Brain microvascular endothelial cell (primary cell): ENCODE measurements at regions not wholly inside any gene's neighbourhood (a gene's known extent, or its start where the extent isn't known, plus 50 kb on each side); places are given as distances from the start of the nearest gene placed in this dataset.

Experiments used
- DNase-seq: peaks from one replicate; pipeline ENCODE4 v3.0.0-alpha.2; 2020
- H3K27ac ChIP-seq: fragments of 250-450 bp; sonication (Bioruptor Pico); 2 replicates; pipeline ENCODE4 v1.5.1; 2020; ENCODE audit warnings: mild to moderate bottlenecking, moderate library complexity
- H3K27me3 ChIP-seq: fragments of 250-450 bp; sonication (Bioruptor Pico); replicated peaks from 2 replicates; pipeline ENCODE4 v1.5.1; 2020; ENCODE audit warnings: mild to moderate bottlenecking
- H3K36me3 ChIP-seq: fragments of 250-450 bp; sonication (Bioruptor Pico); replicated peaks from 2 replicates; pipeline ENCODE4 v1.5.1; 2020; ENCODE audit warnings: mild to moderate bottlenecking
- H3K4me3 ChIP-seq: 2 replicates; pipeline ENCODE4 v1.5.1; 2011; ENCODE audit warnings: low read depth, mild to moderate bottlenecking, control low read depth, low read length, moderate library complexity
- in situ Hi-C: cut with HindIII; loops from 2 replicates; pipeline ENCODE4 v1.10.0; 2017; ENCODE audit warnings: low sequenced_read_pairs, low pct_ligation_motif_present
- TF ChIP-seq, protein P1 (sequence below): IDR thresholded peaks from 2 replicates; pipeline ENCODE4 v1.5.1; 2011; ENCODE audit warnings: low read depth, mild to moderate bottlenecking, moderate library complexity, low read length, control low read depth, inconsistent platforms; ENCODE audit errors: missing control alignments

DNA sequence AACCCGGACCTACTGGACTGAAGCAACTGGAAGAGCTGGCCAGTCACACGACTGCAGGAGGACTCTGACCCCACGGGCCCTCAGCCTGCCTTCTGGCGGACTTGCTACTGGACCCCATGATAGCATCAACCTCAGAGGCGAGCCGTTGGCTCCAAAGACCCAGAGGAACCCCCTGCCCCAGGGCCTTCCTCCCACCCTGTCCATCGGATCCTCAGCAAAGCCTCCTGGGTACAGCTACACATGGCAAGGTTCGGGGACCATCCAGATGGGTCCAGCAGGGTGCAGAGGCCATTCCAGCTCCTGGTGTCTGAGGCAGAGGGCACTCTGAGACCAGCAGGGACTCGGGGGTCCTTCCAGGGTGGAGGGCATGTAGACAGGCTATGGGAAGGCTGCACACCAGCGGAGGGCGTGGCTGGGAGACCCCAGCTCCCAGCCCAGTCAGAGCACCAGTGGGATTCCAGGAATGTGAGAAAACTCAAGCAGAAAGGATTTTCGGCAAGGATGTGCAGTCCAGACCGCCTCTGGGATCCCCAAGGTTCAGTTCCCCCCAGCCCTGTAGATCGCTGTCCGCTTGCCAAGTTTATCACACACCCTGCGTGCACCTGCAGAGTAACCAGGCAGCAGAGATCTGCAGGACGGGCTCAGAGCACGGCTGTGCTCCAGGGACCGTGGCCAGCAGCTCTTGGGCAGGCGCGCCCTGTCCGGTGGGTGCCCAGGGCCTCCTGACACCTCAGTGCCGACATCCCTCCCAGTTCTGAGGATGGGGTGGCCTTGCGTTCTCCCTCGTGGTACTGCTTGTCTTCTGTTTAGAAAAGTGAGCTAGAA, 89.8 kb upstream of the PPP2R2D start:
- TF ChIP-seq, protein P1, sequence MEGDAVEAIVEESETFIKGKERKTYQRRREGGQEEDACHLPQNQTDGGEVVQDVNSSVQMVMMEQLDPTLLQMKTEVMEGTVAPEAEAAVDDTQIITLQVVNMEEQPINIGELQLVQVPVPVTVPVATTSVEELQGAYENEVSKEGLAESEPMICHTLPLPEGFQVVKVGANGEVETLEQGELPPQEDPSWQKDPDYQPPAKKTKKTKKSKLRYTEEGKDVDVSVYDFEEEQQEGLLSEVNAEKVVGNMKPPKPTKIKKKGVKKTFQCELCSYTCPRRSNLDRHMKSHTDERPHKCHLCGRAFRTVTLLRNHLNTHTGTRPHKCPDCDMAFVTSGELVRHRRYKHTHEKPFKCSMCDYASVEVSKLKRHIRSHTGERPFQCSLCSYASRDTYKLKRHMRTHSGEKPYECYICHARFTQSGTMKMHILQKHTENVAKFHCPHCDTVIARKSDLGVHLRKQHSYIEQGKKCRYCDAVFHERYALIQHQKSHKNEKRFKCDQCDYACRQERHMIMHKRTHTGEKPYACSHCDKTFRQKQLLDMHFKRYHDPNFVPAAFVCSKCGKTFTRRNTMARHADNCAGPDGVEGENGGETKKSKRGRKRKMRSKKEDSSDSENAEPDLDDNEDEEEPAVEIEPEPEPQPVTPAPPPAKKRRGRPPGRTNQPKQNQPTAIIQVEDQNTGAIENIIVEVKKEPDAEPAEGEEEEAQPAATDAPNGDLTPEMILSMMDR, result no peak
- Histone ChIP-seq H3K36me3 (no peaks in the 10 kb centered on the region), H3K27ac (no peak overlapping the region), H3K27me3 (no peaks in the 10 kb centered on the region), H3K4me3 (no peak overlapping the region)
- no peak for DNase-seq
- in situ Hi-C loops, result no loop called here

DNA sequence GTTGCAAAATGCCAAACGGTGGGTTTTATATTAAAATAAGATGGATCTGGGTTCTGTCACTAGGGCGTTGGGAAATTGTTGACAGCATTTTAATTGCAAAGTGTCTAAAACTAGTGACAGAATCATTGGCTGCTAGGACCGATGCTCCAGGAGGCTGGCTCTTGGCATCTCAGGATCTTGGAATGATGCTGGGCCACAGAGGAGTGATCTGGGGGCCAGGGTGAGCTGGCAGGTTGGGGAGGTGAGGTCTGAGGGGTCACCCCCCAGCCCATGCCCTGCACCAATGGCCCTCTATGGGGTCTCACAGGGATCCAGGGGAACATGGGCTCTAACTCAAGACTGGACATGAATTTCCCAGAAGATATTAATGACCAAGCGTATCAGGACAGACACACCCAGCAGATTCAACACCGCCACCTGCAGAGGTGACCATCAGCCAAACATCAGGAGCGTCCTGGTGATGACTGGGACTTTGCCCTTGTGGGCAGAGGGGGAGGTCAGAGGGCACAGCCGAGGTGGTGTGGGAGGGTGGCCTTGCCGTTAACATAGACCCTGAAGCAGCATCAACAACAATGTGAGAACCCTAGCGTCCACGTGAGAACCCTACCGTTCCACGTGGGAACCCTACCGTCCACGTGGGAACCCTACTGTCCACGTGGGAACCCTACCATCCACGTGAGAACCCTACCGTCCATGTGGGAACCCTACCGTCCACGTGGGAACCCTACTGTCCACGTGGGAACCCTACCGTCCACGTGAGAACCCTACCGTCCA, 89.0 kb upstream of the PPP2R2D start:
- no peak overlapping the region for H3K27ac ChIP-seq
- H3K36me3 ChIP-seq, result no peaks in the 10 kb centered on the region
- TF ChIP-seq, protein P1, result no peak
- DNase-seq, result no peak
- H3K27me3 ChIP-seq, result no peaks in the 10 kb centered on the region
- H3K4me3 ChIP-seq, result no peak overlapping the region
- in situ Hi-C loops, result no loop called here

DNA sequence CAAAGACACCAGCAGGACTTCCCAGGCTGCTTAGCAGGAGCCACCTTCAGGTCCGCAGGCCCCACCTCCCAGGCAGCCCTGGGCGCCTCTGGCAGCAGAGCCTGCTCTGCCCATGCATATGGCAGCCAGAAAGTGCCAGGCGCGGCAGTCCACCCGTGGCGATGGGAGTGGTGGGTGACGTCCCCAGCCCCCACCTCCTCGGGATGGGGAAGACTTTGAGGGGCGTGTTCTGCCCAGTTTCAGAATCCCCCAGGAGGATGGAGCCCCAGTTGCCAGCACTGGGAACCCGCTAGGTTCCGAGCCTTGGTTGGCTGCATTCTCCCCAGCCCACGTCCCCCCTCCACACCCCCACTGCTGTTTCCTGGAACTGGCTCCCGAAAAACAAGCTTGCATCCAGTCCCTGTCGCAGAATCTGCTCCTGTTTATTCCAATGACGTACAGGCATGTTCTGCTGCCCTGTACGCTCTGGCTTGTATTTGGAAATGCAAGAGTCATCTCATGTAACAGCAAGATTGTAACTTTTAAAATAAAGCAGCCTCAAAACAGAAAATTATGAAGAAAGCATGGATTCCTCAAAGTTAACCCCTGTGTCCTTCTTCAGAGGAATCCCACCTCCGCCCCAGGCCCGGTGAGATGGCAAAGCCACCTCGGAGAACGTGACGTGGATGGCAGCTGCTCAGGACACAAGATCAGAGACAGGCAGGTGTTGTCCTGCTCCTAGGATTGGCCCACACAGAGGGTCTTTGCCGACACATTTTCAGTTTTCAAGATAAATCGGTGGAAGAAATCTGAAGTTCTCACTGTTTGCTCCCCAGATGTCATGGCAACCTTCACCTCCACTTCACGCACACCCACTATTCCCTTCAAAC, 87.8 kb upstream of the PPP2R2D start:
- TF ChIP-seq, protein P1, result no peak
- no peaks in the 10 kb centered on the region for H3K27me3 ChIP-seq
- H3K4me3 ChIP-seq, result no peak overlapping the region
- H3K27ac ChIP-seq, result no peak overlapping the region
- DNase-seq, result no peak
- in situ Hi-C loops, result no loop called here
- H3K36me3 ChIP-seq, result no peaks in the 10 kb centered on the region

DNA sequence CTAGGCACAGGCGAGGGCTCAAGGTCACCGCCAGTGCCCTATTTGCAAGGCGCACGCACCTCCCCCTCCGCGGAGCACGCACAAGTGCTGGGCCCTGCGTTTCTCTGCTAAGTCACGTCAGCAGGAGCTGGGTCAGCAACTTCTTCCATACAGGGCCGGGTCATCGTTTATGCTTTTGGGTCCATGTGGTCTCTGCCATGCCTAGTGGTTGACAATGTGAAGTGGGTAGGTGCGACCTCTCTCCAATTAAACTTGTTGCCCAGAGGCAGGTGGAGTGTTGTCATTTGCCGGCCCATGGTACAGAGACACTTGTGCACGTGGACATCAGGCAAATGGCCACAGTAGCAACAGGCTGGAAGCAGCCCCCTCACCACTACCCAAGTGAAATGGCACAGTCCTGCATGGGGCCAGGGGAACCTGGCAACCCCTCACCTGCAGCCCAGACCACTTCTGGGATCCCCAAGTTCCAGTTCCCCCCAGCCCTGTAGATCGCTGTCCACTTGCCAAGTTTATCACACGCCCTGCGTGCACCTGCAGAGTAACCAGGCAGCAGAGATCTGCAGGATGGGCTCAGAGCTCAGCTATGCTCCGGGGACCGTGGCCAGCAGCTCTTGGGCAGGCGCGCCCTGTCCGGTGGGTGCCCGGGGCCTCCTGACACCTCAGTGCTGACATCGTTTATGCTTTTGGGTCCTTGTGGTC, 86.1 kb upstream of the PPP2R2D start:
- no peak for DNase-seq
- in situ Hi-C loops, result no loop called here
- Histone ChIP-seq H3K36me3 (no peaks in the 10 kb centered on the region), H3K27ac (no peak overlapping the region), H3K4me3 (no peak overlapping the region), H3K27me3 (no peaks in the 10 kb centered on the region)
- TF ChIP-seq, protein P1, result no peak
